Uterus (tissue), 3 donors: ENCODE measurements at regions not wholly inside any gene's neighbourhood (a gene's known extent, or its start where the extent isn't known, plus 50 kb on each side); places are given as distances from the start of the nearest gene placed in this dataset.

Source experiments
- DNase-seq, 2 donors: peaks; one replicate each; pipeline ENCODE4 v3.0.0-alpha.2; 2019 to 2020
- H3K27ac ChIP-seq, 2 donors: fragments of 200-600 bp; sonication (generic); 1 replicate in 1 of 2; 2 replicates in 1 of 2; pipeline ENCODE4 v1.5.1; 2016 to 2018
- H3K27me3 ChIP-seq, 2 donors: fragments of 200-600 bp; sonication (generic); one replicate each; pipeline ENCODE4 v1.5.1; 2018 to 2019; ENCODE audit warnings: control low read depth in 1 of 2
- H3K36me3 ChIP-seq, 2 donors: fragments of 200-600 bp; sonication (generic); one replicate each; pipeline ENCODE4 v1.5.1; 2019; ENCODE audit warnings: control low read depth in 1 of 2
- H3K4me1 ChIP-seq, 2 donors: fragments of 200-600 bp; sonication (generic); one replicate each; pipeline ENCODE4 v1.5.1; 2018 to 2019; ENCODE audit warnings: control low read depth in 1 of 2
- H3K4me3 ChIP-seq, 2 donors: fragments of 200-600 bp; sonication (generic); 1 replicate in 1 of 2; 2 replicates in 1 of 2; pipeline ENCODE4 v1.5.1; 2018 to 2019; ENCODE audit warnings: mild to moderate bottlenecking in 1 of 2
- H3K9me3 ChIP-seq, 2 donors: fragments of 200-600 bp; sonication (generic); one replicate each; pipeline ENCODE4 v1.5.1; 2019; ENCODE audit warnings: control low read depth in 1 of 2
- CTCF ChIP-seq, 4 experiments: fragments of 200-600 bp in 2 of 4; fragments of 450-650 bp in 2 of 4; sonication (generic) in 2 of 4; IDR thresholded peaks; one replicate each; pipeline ENCODE4 v1.5.1; 2016 to 2019; ENCODE audit warnings: antibody characterized with exemption in 4 of 4, mild to moderate bottlenecking in 2 of 4, moderate library complexity in 1 of 4
- POLR2A ChIP-seq, 2 donors: fragments of 450-650 bp; IDR thresholded peaks; one replicate each; pipeline ENCODE4 v1.6.1; 2016; ENCODE audit warnings: antibody characterized with exemption in 2 of 2, mild to moderate bottlenecking in 1 of 2, moderate library complexity in 1 of 2
- intact Hi-C: fragments of 100-400 bp; cut with DNase I; formaldehyde crosslinking; loops from one replicate; pipeline ENCODE4 v1.15.1; 2023; ENCODE audit warnings: low total_unique reads
- donor health status: DM: yes; HTN: yes; CAD: no.

DNA sequence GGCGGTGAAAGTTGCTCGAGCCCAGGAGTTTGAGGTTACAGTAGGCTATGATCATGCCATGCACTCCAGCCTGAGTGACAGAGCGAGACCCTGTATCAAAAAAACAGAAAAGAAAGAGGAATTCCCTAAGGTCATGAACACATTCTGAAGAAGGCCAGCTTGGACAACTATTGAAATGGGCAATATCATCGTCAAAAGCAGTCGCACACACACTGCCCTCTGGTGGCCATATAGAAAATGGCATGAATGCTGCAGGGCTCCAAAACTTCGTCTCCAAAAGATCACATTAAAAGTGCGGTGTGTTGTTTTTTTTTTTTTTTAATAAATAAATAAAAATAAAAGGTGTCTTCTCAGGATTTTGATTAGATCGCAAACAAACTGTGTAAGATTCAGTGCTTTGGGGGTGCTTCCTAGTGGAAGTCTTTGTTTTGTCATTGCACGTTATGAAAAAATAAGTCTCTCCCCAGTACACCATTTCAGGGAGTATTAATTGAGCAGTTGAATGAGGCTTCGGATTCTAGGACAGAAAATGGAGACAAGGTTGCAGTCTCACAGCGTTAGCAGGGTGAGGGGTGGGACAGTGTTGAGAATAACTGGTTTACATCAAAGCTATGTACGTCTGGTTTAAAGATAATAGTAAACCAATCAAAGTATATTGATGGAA is 87.5 kb upstream of the FMN2 start:
- DNase-seq, result no peak
- Histone ChIP-seq H3K9me3 (no peaks in the 10 kb centered on the region), H3K4me3 (no peak overlapping the region), H3K4me1 (no peaks in the 10 kb centered on the region), H3K27me3 (peaks cover 0 to 10% of the 10 kb centered on the region in 2 donors), H3K27ac (no peak overlapping the region), H3K36me3 (no peaks in the 10 kb centered on the region)
- intact Hi-C loops, result no loop called here
- TF ChIP-seq POLR2A (IDR thresholded peaks at IDR 0.05) (no peak), CTCF (IDR thresholded peaks at IDR 0.05) (peak in 3 of 4 experiments; percentile 21 to 45 (median 24))

GRCh38 chr1:240005997-240006650 is 85.6 kb upstream of the FMN2 start:
- no peak overlapping the region for H3K4me3 ChIP-seq
- H3K9me3 ChIP-seq, result no peaks in the 10 kb centered on the region
- TF ChIP-seq CTCF (IDR thresholded peaks at IDR 0.05) (no peak), POLR2A (IDR thresholded peaks at IDR 0.05) (no peak)
- intact Hi-C loops, result no loop called here
- H3K27ac ChIP-seq, result no peak overlapping the region
- H3K27me3 ChIP-seq, result no peaks in the 10 kb centered on the region
- no peaks in the 10 kb centered on the region for H3K36me3 ChIP-seq
- no peaks in the 10 kb centered on the region for H3K4me1 ChIP-seq
- no peak for DNase-seq

DNA sequence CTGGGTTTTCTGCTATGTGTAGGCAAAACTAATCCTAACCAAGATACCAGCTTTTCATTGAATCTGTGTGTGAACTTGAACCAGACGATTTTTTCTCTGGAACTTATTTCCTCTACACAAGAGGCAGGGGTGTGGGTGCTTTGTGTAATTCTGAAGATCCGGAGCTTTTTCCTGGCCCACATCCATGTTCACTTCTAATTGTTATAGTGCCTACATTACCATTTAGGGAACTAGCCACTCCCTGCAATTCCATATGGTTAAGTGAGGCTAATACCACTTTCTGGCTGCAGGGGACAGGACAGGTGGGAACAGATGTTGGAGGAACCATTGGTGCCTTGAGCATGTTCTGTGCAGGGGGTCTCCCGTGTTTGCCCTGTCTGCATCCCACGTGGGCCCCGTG is 83.4 kb upstream of the FMN2 start:
- no peak overlapping the region for H3K4me3 ChIP-seq
- no peak for TF ChIP-seq POLR2A (IDR thresholded peaks at IDR 0.05)
- no peak for TF ChIP-seq CTCF (IDR thresholded peaks at IDR 0.05)
- no peak for DNase-seq
- no peaks in the 10 kb centered on the region for H3K36me3 ChIP-seq
- no peaks in the 10 kb centered on the region for H3K9me3 ChIP-seq
- H3K27me3 ChIP-seq, result no peaks in the 10 kb centered on the region
- H3K4me1 ChIP-seq, result no peaks in the 10 kb centered on the region
- intact Hi-C loops, result no loop called here
- H3K27ac ChIP-seq, result no peak overlapping the region

DNA sequence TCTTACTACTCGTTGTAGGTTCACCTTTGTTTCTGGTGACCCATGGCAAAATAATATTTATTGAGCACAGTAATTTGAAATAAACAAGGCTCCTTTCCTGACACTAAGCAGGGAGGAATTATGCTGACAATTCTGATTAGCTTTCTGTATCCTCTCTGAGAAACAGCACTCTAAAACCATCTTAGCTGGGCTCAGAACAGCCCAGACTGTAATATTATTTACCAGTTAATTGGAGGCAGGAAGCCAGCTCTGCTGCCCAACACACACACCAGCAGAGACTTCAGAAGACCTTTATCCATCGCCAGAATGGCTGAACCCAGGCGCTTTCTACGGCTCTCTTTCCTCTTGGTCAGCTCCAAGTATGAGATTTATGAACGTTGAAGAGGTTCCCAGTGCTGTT is 77.6 kb upstream of the FMN2 start:
- no peak for DNase-seq
- H3K27ac ChIP-seq, result no peak overlapping the region
- no peaks in the 10 kb centered on the region for H3K4me1 ChIP-seq
- no peaks in the 10 kb centered on the region for H3K27me3 ChIP-seq
- intact Hi-C loops, result no loop called here
- no peak overlapping the region for H3K4me3 ChIP-seq
- no peaks in the 10 kb centered on the region for H3K36me3 ChIP-seq
- TF ChIP-seq CTCF (IDR thresholded peaks at IDR 0.05) (no peak), POLR2A (IDR thresholded peaks at IDR 0.05) (no peak)
- no peaks in the 10 kb centered on the region for H3K9me3 ChIP-seq

DNA sequence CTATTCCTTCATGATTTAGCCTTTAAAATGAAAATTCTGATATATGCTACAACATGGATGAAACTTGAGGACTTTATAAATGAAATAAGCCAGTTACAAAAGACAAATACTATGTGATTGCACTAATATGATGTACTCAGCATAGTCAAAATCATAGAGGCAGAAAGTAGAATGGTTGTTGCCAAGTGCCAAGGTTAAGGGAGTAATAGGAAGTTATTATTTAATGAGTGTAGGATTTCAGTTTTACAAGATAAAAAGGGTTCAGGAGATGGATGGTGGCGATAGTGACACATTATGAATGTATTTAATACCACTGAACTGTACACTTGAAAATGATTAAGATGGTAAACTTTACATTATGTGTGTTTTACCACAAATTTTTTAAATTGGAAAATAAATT is 73.1 kb upstream of the FMN2 start:
- no peaks in the 10 kb centered on the region for H3K4me1 ChIP-seq
- H3K27me3 ChIP-seq, result no peaks in the 10 kb centered on the region
- intact Hi-C loops, result no loop called here
- no peak overlapping the region for H3K27ac ChIP-seq
- DNase-seq, result no peak
- no peak overlapping the region for H3K4me3 ChIP-seq
- H3K36me3 ChIP-seq, result no peaks in the 10 kb centered on the region
- H3K9me3 ChIP-seq, result no peaks in the 10 kb centered on the region
- no peak for TF ChIP-seq POLR2A (IDR thresholded peaks at IDR 0.05)
- no peak for TF ChIP-seq CTCF (IDR thresholded peaks at IDR 0.05)
